Immature natural killer cell (primary cell): ENCODE measurements at regions not wholly inside any gene's neighbourhood (a gene's known extent, or its start where the extent isn't known, plus 50 kb on each side); places are given as distances from the start of the nearest gene placed in this dataset.
"Not testable (repeated sequence)": the region's sequence is repeated elsewhere in the genome, so short reads cannot be mapped to it uniquely, and the experiment has no call there.

Source experiments
- DNase-seq, 3 donors: peaks; one replicate each; pipeline ENCODE4 v3.0.0; 2022; ENCODE audit warnings: mixed read lengths in 1 of 3
- H3K27ac Mint-ChIP-seq, 6 donors: one replicate each; pipeline ENCODE4 v1.8.0; 2020; ENCODE audit warnings: mixed read lengths in 6 of 6, mild to moderate bottlenecking in 5 of 6, inconsistent platforms in 4 of 6, moderate library complexity in 3 of 6
- H3K27me3 Mint-ChIP-seq, 3 donors: one replicate each; pipeline ENCODE4 v1.8.0; 2020 to 2021; ENCODE audit warnings: low read depth in 3 of 3, mild to moderate bottlenecking in 3 of 3, mixed read lengths in 3 of 3, moderate library complexity in 3 of 3, inconsistent platforms in 1 of 3
- H3K36me3 Mint-ChIP-seq, 3 donors: one replicate each; pipeline ENCODE4 v1.8.0; 2020; ENCODE audit warnings: mixed read lengths in 3 of 3, inconsistent platforms in 2 of 3, mild to moderate bottlenecking in 2 of 3
- H3K4me1 Mint-ChIP-seq, 2 donors: one replicate each; pipeline ENCODE4 v1.8.0; 2020; ENCODE audit warnings: inconsistent platforms in 2 of 2, mild to moderate bottlenecking in 2 of 2, mixed read lengths in 2 of 2, moderate library complexity in 1 of 2
- H3K4me3 Mint-ChIP-seq, 5 donors: one replicate each; pipeline ENCODE4 v1.8.0; 2020; ENCODE audit warnings: mild to moderate bottlenecking in 5 of 5, mixed read lengths in 5 of 5, inconsistent platforms in 3 of 5, moderate library complexity in 3 of 5
- H3K9me3 Mint-ChIP-seq, 6 donors: one replicate each; pipeline ENCODE4 v1.8.0; 2020; ENCODE audit warnings: mild to moderate bottlenecking in 6 of 6, mixed read lengths in 6 of 6, inconsistent platforms in 4 of 6, moderate library complexity in 3 of 6

DNA sequence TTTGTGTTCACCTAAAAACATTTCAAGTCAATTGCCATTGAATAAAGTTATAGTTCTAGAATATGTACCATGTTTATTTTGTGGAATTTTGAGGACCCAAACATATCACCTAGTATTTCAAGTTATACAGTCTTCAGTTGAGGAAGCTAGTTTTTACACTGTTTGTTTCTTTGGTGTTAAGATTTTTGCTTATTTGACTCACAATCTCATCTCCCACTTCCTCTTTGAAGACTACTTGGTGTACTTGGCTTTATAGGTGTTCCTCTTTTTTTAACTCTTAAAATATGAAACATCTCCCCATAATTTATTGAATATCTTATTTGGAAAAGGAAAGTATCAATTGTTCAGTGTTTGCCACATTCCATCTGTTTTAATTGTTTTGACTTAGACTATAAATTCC, 675.4 kb downstream of the RAPGEF2 start:
- Mint-ChIP-seq H3K36me3 (no peaks in the 10 kb centered on the region), H3K27ac (no peak overlapping the region), H3K9me3 (peaks cover 0 to 20% (median 5%) of the 10 kb centered on the region in 6 donors), H3K4me3 (no peak overlapping the region), H3K27me3 (no peaks in the 10 kb centered on the region), H3K4me1 (no peaks in the 10 kb centered on the region)
- DNase-seq: no peak

DNA sequence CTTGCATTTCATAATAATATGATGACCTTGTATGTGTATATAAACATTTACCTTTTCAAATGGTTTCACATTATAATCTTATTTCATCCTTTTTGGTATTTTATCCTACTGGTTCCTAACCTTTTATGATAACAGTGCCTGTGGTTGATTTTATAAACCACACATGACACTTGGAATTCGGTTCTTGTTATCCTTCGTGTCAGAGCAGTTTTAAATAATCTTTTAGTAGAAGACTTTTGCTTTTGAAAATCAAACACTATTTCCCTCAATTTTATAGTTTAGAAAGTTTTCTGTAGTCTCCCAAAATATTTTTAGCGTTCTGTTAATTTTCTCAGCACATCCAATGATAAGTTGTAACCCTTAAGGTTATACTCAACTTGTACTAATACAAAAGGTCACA, 676.8 kb downstream of the RAPGEF2 start:
- Mint-ChIP-seq H3K36me3 (no peaks in the 10 kb centered on the region), H3K4me1 (no peaks in the 10 kb centered on the region), H3K27ac (no peak overlapping the region), H3K4me3 (no peak overlapping the region), H3K9me3 (peaks cover 3 to 20% (median 7%) of the 10 kb centered on the region in 6 donors), H3K27me3 (no peaks in the 10 kb centered on the region)
- DNase-seq: no peak

DNA sequence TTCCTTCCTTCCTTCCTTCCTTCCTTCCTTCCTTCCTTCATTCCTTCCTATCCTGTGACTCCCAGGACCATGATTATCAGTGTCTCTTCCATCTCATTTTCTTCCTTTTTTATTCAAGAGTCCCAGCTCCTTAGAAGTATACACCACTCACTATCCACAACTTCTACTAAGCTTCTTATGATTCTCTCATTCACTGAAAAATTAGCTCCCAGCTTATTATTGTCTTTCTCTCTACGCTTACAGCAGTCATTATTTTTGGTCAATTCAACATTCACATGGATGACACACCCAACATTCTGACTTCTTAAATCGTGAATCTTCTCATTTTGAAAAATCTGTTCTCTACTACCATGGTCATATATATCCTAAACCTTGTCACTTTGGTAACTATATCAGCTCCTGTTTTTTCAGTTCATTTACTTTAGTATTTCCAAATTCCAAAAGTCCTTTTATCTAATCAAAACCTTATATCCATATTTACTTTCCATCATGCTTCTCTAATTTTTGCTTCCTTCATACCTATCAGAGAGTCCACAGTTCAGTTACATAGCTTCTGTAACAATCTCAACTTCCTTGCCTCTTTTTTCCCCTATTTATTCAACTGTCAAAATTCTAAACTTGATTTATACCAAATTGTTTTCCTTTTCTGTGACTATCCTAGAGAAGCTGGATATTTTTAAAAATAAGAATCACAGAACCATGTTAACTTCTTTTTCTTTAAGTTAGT, 677.5 kb downstream of the RAPGEF2 start:
- Mint-ChIP-seq H3K36me3 (no peaks in the 10 kb centered on the region), H3K27me3 (no peaks in the 10 kb centered on the region), H3K4me1 (no peaks in the 10 kb centered on the region), H3K27ac (no peak overlapping the region), H3K9me3 (peaks cover 7 to 27% (median 10%) of the 10 kb centered on the region in 6 donors), H3K4me3 (no peak overlapping the region)
- no peak for DNase-seq

DNA sequence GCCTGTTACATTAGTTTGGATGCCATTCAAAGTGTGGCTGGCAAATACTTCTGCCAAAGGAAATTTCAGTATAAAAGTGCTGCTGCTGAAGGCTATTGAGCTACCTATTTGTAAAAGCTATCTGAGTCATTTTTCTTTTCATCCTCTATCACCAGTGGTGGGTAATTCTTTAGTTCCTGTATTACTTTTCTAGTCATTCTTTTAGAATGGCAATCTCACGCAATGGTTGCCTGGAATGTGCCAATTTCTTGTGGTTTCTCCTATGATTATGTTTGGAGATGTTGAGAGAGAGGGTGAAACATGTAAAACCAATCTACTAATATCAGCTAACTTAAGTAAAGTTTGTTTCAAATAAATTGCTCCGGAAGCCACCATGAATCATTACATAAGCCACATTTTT, 685.0 kb downstream of the RAPGEF2 start:
- DNase-seq: no peak
- Mint-ChIP-seq H3K4me3 (no peak overlapping the region), H3K4me1 (no peaks in the 10 kb centered on the region), H3K27ac (no peak overlapping the region), H3K36me3 (no peaks in the 10 kb centered on the region), H3K9me3 (peaks cover 7 to 51% (median 19%) of the 10 kb centered on the region in 6 donors), H3K27me3 (peaks cover 0 to 3% (median 0%) of the 10 kb centered on the region in 3 donors)

DNA sequence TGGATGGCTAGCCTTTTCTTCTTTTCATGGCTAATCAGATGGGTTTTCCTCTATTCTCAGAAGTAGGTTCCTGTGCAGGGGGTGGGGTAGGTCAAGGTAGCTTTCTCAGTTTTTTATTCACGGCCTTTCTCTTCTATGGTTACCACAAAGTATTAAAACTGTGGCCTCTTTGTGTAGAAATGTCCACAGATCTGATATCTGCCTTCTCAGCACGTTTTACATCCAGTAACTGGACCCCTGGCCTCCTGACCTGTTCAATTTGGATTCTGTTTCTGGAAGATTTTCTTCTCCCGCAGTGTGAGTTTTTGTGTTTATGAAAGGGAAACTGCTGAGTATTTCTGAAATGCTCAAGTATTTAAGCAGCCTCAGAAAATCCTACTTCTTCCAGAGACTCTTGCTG, 688.5 kb downstream of the RAPGEF2 start:
- Mint-ChIP-seq H3K36me3 (no peaks in the 10 kb centered on the region), H3K4me1 (no peaks in the 10 kb centered on the region), H3K27me3 (peaks cover 0 to 3% (median 0%) of the 10 kb centered on the region in 3 donors), H3K9me3 (peaks cover 7 to 31% (median 11%) of the 10 kb centered on the region in 6 donors), H3K27ac (no peak overlapping the region), H3K4me3 (no peak overlapping the region)
- no peak for DNase-seq

DNA sequence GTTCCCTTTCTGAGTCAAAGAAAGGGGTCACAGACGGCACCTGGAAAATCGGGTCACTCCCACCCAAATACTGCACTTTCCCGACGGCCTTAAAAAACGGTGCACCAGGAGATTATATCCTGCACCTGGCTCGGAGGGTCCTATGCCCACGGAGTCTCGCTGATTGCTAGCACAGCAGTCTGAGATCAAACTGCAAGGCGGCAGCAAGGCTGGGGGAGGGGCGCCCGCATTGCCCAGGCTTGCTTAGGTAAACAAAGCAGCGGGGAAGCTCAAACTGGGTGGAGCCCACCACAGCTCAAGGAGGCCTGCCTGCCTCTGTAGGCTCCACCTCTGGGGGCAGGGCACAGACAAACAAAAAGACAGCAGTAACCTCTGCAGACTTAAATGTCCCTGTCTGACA, 701.7 kb downstream of the RAPGEF2 start:
- not testable (repeated sequence) for H3K4me3 Mint-ChIP-seq, H3K36me3 Mint-ChIP-seq, DNase-seq, H3K4me1 Mint-ChIP-seq, H3K27me3 Mint-ChIP-seq, H3K27ac Mint-ChIP-seq
- H3K9me3 Mint-ChIP-seq: peaks cover 3 to 20% (median 7%) of the 10 kb centered on the region in 6 donors

DNA sequence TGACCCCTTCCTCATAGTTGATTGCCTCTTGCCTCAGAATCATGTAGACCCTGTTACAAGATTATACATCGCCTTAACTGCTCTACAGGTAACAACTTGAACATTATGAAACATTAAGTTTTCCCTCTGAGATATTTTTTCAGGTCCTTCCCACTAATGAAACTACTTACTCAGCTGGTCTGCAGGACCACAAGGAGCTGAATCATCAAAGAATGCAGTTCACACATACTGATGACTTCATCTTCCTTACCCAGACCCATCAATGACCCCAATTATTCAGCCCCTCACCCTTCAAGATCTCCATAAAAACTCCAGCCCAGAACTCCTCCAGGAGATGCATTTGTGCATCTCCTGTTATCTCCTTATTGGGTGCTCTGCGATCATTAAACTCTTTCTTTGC, 720.9 kb downstream of the RAPGEF2 start:
- Mint-ChIP-seq H3K4me1 (no peaks in the 10 kb centered on the region), H3K9me3 (peaks cover 8 to 34% (median 21%) of the 10 kb centered on the region in 6 donors), H3K27me3 (peaks cover 0 to 4% (median 2%) of the 10 kb centered on the region in 3 donors), H3K36me3 (peaks cover 0 to 5% (median 0%) of the 10 kb centered on the region in 3 donors), H3K27ac (no peak overlapping the region), H3K4me3 (no peak overlapping the region)
- DNase-seq: no peak

DNA sequence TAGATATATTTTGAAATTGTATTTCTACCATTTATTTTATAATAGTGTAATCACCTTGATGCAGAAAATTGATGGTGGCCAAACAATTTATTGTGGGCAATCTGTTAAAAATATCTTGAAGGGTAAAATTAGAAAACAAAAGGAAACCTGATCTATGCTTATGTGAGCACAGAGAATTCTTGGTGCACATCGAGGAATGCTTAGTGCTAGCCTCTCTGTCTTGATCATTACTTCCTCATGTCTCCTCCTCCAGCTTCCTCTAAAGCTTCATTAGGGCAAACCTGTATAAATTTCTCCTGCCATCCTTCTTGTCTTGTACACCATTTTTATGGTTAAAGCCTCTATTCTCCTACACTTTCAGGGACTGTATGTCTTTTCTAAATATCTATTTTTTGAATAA, 725.8 kb downstream of the RAPGEF2 start:
- peaks cover 0 to 4% (median 2%) of the 10 kb centered on the region in 3 donors for H3K27me3 Mint-ChIP-seq
- no peak overlapping the region for H3K4me3 Mint-ChIP-seq
- peaks cover 0 to 5% (median 0%) of the 10 kb centered on the region in 3 donors for H3K36me3 Mint-ChIP-seq
- H3K9me3 Mint-ChIP-seq: peaks cover 13 to 58% (median 25%) of the 10 kb centered on the region in 6 donors
- no peak for DNase-seq
- no peaks in the 10 kb centered on the region for H3K4me1 Mint-ChIP-seq
- no peak overlapping the region for H3K27ac Mint-ChIP-seq

DNA sequence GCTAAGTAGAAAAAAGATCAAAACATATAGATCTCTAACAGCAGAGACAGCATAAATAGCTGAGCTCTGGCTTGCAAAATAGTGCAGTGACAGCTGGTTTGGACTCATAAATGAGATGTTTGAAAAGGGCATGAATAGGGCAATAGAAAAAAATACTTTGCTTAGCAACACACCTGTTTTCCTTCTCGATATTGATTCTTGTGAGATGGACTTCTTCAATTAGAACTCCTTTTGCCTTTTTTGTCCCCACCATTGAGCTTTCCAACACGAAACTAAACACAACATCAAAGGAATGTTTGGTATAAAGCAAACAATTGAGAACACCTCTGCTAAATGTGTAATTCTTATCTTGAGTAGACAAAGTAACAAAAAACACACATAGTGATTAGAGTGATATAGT, 726.3 kb downstream of the RAPGEF2 start:
- no peak for DNase-seq
- Mint-ChIP-seq H3K36me3 (peaks cover 0 to 5% (median 0%) of the 10 kb centered on the region in 3 donors), H3K4me3 (no peak overlapping the region), H3K27me3 (peaks cover 0 to 4% (median 0%) of the 10 kb centered on the region in 3 donors), H3K4me1 (no peaks in the 10 kb centered on the region), H3K27ac (no peak overlapping the region), H3K9me3 (peaks cover 11 to 58% (median 26%) of the 10 kb centered on the region in 6 donors)

DNA sequence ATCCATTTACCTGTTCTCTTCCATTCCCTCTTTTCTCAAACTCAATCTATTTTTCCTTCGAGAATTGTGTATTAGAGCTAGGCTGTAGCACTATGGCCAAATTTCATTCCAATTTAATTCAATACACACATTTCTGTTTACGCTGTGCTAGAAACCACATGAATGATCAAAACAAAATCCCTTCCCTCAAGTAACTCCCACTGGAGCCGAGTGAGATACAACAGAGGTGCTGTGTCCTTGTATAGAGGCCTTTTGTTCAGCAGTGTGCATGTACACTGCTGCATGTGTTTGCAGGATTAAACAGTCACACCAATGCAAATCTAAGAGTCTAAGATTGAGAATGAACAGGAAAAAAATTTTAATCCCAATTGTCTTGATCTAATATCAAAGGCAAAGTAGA, 734.2 kb downstream of the RAPGEF2 start:
- peaks cover 0 to 2% (median 0%) of the 10 kb centered on the region in 3 donors for H3K27me3 Mint-ChIP-seq
- no peaks in the 10 kb centered on the region for H3K4me1 Mint-ChIP-seq
- no peaks in the 10 kb centered on the region for H3K36me3 Mint-ChIP-seq
- DNase-seq: no peak
- H3K9me3 Mint-ChIP-seq: peaks cover 12 to 41% (median 19%) of the 10 kb centered on the region in 6 donors
- H3K27ac Mint-ChIP-seq: no peak overlapping the region
- H3K4me3 Mint-ChIP-seq: no peak overlapping the region

DNA sequence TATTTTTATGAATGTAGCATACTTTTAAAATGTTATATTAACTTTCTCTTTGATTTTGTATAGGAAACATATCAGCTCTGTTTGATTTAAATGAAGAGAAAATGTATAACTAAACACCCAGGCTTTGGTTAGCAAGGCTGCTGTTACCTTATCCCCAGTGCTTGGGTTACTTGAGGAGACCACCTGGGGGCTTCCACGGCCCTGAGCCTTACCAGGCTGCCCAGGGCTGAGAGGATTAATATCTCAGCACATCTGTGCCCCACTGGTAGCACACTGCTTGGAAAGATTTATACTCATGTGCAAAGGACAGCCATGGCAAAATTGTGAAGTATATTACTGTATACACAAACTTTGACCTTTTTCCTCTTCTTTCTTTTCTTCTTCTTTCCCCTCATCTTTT, 752.9 kb downstream of the RAPGEF2 start:
- no peak for DNase-seq
- Mint-ChIP-seq H3K36me3 (no peaks in the 10 kb centered on the region), H3K9me3 (peaks cover 8 to 15% (median 12%) of the 10 kb centered on the region in 6 donors), H3K27ac (no peak overlapping the region), H3K4me3 (no peak overlapping the region), H3K4me1 (no peaks in the 10 kb centered on the region), H3K27me3 (peaks cover 0 to 2% (median 0%) of the 10 kb centered on the region in 3 donors)

DNA sequence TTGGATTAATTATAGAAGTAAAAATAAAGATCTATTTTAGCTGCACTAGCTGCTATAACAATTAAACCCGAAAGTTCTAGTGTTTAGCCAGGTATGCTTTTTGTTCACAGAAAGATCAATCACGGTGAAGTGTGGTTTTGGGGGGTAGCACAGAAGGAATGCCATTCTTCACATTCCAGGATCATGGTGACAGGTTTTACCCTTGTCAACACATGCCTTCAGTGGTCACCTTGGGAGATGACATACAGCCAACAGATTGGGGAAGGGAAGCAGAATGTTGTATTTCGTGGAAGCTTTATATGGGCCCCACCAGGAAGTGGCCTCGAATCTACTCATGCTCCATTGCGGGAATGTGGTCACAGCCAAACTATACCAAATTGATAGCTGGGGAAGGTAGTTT, 753.6 kb downstream of the RAPGEF2 start:
- Mint-ChIP-seq H3K4me3 (no peak overlapping the region), H3K27me3 (peaks cover 0 to 2% (median 0%) of the 10 kb centered on the region in 3 donors), H3K4me1 (no peaks in the 10 kb centered on the region), H3K9me3 (peaks cover 9 to 22% (median 12%) of the 10 kb centered on the region in 6 donors), H3K27ac (no peak overlapping the region), H3K36me3 (no peaks in the 10 kb centered on the region)
- DNase-seq: no peak

DNA sequence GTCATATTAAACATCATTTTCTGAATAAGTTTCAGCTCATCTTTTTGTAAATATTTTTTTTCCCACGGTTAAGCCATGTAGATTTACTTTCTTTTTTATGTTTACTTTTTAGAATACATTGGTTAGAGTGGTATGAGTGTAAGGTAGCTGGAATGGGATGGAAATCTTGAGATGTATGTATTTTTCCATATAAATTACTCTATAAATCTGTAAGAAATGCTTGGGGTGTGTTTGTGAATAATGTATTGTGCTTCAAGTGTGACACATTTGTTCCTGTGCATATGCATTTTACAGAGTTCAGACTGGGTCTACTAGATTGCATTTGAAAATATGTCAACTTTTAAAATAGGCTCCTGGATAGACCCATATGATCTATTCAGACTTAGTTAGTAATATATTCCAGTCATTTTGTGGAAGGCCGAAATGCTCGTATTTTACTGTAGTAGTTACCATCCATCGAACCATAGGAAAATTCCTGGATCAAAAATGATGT, 756.8 kb downstream of the RAPGEF2 start:
- no peaks in the 10 kb centered on the region for H3K36me3 Mint-ChIP-seq
- H3K4me3 Mint-ChIP-seq: no peak overlapping the region
- no peaks in the 10 kb centered on the region for H3K4me1 Mint-ChIP-seq
- no peak overlapping the region for H3K27ac Mint-ChIP-seq
- peaks cover 2 to 37% (median 17%) of the 10 kb centered on the region in 6 donors for H3K9me3 Mint-ChIP-seq
- H3K27me3 Mint-ChIP-seq: peaks cover 0 to 2% (median 0%) of the 10 kb centered on the region in 3 donors
- no peak for DNase-seq

DNA sequence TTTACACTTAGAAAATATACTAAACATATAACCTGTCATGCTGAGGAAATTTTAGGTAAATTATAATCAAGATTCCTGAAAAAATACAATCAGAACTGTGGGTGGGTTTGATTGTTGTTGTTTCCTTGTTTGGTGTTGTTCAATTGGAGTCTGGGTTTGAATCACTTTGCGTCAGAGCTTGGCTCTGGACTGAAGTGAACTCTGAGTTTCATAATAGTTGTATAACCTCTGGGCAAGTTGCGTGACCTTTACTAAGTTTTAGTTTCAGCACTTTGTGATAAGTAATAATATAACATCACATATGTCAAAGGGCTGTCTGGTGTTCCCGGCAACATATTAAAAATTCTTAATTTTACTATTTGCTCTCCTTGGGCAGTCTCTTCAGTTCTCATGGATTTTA, 758.1 kb downstream of the RAPGEF2 start:
- Mint-ChIP-seq H3K4me3 (no peak overlapping the region), H3K27me3 (peaks cover 0 to 2% (median 0%) of the 10 kb centered on the region in 3 donors), H3K27ac (no peak overlapping the region), H3K4me1 (no peaks in the 10 kb centered on the region), H3K9me3 (peaks cover 2 to 46% (median 19%) of the 10 kb centered on the region in 6 donors), H3K36me3 (no peaks in the 10 kb centered on the region)
- DNase-seq: no peak

DNA sequence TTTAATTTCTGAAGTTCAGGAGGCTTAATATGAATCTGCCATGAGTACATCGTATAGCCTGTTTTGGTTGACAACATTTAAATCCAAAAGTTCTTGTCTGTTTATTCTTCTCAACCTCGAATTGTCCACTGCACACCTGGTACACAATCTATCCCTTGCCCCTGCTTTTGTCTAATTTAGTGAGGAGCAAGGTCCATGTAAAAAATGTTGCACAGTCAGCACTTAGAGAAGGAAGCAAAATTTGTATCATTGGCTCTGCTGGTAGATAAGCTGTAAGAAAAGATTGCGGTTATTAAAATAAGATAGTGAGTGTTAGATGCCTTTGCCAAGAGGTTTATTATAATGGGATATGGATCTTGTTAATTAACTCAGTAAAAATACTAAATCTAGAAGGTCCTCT, 761.5 kb downstream of the RAPGEF2 start:
- Mint-ChIP-seq H3K27ac (no peak overlapping the region), H3K27me3 (no peaks in the 10 kb centered on the region), H3K36me3 (no peaks in the 10 kb centered on the region), H3K4me1 (no peaks in the 10 kb centered on the region), H3K9me3 (peaks cover 5 to 36% (median 13%) of the 10 kb centered on the region in 6 donors), H3K4me3 (no peak overlapping the region)
- DNase-seq: no peak
